EH (cell line): ENCODE measurements at regions not wholly inside any gene's neighbourhood (a gene's known extent, or its start where the extent isn't known, plus 50 kb on each side); places are given as distances from the start of the nearest gene placed in this dataset.
A peak's percentile ranks its signal among the peaks of the same experiment; 100 is the strongest.

Experiments
- DNase-seq: peaks from one replicate; pipeline ENCODE4 v3.0.0-alpha.2; 2015; ENCODE audit warnings: low read depth

DNA sequence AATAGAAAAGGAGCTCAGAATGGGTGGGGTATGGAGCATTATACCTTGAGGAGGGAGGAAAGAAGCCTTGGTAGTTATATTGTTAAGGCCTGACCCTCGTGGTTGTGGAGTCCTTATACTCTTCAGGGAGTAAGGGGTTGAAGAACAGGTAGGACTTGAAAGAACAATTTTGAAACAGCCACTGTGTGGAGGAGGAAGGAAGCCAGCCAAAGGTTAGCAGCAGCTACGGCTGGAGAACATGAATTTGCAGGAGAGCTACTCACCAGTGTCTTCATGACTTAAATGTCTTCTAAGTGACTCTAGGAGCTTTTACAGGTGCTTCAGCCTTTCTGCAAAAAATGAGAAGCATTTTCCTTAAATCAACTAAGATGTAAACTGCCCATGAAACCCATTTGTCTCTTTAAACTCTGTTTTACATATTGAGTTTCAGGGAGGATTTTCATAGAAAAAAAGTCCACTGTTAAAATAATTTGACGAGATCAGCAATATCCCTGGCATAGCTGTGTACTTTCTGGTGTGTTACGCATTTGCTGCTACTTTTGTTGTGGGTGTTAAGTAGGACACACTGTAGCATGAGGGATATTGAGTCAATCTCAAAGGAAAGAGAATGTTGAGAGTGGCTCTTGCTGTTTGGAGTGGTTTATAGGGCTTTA, 110.6 kb upstream of the ELL2 start:
- no peak for DNase-seq

DNA sequence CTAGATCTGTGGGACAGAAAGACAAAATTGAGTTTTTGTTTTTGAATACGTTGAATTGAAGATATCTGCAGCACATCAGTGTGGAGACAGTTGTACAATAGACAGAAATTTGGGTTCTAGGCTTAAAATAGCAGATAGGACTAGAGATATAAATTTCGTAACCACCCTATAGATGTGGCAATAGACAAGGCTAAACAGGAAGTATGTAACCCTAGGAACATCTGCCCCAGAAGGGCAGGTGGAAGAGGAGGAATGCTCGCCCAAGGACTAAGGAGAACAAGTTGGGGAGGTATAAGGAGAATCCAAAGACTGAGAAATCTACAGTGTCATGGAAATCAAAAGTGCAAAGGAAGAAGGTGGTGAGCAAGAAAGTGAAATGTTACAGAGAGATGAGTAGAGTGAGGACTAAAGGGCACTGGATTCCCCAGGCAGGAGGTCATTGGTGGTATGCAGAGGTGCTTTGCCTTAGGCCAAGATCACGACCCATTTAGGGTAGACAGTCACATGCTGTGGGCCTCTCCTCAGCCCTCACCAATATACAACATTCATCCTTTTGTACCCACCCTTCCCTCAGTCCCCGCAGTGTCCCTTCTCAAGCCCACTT, 109.1 kb upstream of the ELL2 start:
- no peak for DNase-seq

DNA sequence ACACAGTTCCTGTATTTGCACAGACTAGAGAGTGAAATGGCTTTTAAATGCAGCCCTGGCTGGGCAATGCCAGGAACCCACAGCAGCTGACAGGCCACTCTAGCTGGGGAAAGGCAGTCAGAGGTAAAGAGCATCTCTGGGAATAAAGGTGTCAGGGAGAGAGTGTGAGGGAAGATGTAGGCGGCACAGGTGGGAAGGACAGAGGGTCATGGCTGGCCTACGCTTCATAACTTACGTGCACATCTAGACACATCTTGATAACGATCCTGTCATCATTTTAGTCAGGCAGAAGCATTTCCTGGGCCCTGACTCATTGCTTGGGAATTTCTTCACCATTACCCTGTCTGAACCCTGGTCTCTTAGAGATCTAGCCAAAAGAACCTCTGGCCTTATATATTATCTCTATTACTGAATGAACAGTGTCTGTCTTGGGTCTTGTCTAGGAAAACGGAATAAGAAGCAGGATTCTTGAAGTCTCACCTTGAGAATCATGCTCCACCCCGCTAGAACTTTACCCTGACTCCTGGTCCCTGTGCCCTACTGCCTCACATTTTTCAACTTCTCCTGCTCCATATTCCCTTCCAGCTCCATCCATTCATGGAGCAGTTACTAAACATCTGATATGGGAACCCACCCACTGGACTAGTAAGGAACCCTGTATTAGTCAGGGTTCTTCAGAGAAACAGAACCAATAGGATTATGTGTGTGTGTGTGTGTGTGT, 106.4 kb upstream of the ELL2 start:
- peak; percentile 96 for DNase-seq

DNA sequence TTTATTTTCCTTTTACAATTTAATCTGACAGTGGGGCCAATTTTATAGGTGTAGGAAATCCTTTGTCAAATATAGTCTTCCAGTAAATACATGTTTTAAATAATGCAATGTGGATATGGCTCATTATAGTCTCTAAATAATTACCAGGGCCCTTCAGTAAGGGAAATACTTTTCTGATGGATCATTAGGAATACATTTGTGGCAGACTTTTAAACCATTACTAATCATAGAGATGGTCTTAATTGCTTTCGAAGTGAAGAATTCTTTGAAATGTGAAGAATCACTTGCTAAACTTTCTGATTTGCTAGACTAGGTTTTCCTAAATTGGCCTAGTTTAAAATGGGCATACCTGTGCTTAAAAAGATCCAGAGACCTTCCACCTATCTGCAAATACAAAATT, 105.6 kb upstream of the ELL2 start:
- peak; percentile 83 for DNase-seq

DNA sequence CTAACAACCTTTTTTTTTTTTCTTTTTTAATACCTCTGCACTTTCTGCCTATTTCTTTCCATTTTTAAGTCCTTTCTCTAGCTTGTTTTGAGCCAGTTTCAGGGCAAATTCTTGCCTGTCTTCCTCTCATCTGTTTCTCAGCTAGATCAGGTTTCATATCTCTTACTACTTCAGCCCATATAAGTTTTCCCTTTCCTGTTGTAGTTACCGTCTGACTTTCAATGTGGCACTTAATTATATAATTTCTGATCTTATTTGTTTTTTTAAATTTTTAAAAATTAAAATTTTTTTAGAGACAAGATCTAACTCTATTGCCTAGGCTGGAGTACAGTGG, 104.7 kb upstream of the ELL2 start:
- peak; percentile 47 for DNase-seq

DNA sequence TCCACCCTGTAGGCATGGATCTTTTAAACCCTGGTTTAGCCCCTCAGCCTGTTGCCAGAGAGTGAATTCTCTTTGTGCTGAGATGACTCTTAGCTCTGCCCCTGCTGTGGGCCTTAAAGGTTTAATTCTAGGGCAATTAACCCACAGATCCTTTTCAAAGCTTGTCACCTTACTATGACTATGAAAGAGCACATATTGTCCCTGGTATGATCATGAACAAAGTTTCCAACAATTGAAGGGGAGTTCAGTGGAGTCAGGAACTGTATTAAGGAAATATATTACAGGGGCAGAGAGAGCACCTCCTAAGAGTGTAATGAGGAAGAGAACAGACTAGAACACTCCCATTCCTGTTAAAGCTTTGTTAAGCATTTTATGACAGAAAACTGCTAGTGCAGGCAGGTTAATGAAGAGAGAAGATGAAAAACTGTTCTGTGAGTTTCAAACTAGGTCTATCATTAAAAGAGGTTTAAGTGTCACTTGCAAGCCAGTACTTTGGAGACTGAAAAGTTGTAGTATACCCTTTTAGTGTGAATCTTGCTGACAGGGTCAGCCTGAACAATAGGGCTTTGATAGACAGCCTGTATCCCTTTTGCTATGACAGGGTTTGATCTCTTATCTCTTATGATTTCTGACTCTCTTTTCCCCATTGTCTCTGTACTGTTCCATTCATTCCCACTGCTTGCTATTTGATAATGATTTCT, 104.2 kb upstream of the ELL2 start:
- no peak for DNase-seq

DNA sequence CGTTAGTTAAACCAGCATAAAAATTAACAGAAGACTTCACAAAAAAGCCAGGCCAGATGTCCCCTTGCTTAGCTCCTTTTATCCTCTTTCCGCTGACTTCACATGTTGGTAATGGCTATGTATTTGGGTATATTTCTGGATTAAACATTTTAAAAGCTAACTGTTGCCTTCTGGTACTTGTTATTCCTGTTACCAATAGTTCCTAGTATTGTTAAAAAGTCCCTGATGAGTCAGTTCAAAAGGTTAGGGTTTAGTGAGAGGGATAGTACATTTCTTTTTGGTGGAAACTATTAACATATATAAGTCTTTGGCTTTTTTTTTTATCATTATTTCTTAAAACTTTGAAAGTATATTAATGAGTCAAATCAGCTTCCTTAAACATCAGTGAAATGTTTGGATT, 103.2 kb upstream of the ELL2 start:
- no peak for DNase-seq

DNA sequence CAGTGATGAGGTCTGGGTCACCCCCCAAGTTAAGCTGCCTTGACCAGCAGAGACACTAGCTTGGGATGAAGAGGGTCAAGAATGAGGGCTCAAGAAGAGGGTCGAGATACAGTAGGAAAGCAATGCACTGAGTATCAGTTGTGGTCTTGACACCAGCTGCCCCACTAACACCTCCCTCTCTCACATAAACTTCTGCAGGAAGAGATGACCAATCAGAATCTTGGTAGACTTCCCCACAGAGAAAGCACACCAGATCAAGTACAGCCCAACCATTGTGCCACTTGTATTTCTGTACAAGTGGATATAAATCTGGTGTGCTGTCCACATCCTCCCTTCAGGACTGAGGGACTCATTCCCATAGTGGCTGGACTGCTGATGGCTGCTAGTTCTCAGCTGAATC, 101.2 kb upstream of the ELL2 start:
- DNase-seq, result no peak

DNA sequence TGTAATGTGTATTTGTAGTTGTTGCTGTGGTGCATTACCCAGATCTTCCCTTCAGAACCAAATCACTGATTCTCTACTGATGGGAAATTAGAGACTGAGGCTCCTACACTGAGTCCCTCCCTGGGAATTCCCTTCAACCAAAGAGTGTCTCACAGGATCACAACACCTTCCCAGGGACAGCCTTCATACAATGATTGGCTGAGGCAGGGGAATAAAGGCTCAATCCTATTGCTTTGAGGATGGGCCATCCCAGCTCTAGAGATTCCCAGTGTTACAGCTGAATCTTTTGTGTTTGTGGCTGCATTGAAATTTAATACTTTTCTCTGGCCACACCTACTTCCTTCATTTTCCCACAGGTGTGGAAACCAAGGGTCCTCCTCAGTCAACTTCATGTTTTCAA, 96.4 kb upstream of the ELL2 start:
- DNase-seq, result no peak

DNA sequence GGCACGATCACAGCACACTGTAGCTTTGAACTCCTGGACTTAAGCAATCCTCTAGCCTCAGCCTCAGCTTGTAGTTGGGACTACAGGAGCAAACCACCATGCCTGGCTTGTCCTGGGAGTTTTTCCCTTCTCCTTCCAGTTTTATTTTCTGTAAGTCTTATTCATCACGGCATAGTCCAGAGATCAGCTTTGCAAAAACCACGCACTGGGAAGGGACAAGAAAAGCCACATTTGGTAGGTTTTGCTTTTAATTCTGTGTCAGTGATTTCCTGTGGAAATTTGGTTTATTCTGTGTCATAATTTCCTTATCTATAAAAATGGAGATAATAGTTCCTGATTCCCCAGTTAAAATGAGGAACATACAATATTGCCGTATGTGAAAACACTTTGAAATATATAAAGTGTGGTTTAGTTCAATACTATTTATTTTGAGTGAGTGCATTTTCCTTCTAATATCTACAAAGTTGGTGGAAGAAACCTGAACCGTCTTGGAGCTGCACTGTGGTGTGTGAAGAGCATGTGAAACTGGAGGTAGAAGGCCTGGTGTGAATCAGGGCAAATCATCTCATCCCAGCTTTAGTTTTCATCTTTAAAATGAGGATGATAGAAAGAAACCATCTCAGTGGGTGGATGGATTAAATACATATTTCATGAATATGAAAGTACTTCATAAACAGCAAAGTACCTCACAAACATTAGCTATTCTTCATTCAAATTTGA, 92.8 kb upstream of the ELL2 start:
- no peak for DNase-seq

DNA sequence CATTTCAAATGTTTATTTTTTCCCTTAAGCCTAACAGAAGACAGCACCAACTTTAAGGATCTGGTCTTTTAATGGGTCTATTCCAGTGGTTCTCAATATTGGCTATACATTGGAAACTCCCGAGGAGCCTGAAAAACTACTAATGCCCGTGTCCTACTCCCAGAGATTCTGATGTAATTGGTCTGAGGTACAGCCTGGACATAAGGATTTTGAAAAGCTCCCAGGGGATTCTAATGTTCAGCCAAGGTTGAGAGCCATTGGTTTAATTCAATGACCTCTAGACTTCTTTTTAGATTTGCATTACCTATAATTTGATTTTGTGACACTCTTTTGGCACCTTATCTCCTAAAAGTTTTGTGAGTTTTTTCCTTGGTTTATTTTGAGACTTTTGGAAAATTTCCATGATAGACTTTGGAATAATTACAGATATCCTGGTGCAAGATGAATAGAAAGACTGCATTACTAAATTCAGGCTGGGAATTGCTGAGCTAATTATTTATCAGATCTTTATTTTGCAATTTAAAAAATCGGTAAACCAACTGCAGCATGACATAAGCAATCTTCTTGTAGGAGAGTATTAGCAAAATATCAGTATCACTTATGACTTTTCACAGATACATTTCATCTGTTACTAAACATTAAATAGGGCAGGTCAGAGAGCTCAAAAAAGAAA, 91.5 kb upstream of the ELL2 start:
- no peak for DNase-seq

DNA sequence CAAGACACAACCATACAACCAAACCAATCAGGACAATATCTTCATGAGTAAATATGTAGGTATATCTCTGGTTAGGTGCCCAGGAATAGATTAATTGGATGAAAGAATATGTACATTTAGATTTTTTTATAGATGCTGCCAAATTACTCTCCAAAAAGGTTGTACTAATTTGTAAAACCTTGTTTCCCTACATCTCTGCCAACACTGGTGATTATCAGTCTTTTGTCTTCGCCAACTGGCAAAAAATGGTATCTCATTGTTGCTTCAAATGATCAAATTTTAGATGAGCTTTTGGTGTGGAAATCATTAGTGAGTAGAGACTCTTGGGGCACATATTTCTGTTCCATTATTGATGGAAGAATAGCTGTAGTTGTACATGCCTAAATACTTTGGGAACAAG, 90.7 kb upstream of the ELL2 start:
- no peak for DNase-seq

DNA sequence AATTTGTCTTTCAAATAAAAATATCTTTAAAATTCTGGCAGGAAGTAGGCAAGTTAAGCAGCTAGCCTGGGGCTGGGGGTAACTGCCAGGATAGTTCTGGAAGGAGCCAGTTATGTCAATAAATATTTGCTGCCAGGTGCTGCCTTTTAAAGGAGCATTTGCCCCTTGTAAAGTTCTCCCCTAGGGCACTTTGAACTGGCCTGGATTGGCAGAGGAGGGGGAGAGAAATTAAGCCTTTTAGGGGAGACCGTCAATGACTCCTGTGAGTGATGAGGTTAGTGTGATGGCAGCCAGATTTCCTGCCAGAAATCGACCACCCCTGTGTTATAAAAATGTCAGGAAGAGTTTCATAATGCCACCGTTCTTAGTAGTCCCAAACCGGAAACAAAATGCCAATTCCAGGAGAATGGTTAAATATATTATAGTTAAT, 89.8 kb upstream of the ELL2 start:
- DNase-seq, result peak; percentile 33

DNA sequence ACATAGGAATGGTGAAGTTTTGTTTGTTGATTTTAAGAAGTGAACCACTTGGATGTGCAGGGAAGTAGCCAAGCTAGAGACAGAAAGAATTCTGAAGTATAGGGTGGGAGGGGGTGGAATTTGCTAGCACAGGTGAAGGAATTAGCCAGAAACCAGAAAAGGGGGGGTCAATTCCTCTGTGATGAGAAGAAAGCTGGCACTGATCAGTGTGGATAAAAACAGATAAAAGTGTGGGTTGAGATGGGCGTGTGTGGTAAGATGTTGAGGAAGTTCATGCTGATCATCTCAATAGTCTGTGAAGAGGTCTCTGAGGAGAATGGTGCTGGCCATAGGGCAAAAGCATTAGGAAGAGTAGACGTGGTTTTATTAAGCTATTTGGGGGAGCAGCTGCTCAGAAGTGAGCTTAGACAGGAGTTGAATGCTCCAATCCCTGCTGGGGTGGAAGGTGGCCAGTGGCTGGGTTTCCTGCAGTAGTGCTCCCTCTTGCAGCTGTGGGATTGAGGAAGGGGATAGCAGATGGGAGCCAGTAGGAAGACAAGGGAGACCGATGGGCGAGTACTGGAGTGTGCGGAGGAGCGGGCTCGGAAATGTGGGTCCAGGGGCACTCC, 88.7 kb upstream of the ELL2 start:
- no peak for DNase-seq

DNA sequence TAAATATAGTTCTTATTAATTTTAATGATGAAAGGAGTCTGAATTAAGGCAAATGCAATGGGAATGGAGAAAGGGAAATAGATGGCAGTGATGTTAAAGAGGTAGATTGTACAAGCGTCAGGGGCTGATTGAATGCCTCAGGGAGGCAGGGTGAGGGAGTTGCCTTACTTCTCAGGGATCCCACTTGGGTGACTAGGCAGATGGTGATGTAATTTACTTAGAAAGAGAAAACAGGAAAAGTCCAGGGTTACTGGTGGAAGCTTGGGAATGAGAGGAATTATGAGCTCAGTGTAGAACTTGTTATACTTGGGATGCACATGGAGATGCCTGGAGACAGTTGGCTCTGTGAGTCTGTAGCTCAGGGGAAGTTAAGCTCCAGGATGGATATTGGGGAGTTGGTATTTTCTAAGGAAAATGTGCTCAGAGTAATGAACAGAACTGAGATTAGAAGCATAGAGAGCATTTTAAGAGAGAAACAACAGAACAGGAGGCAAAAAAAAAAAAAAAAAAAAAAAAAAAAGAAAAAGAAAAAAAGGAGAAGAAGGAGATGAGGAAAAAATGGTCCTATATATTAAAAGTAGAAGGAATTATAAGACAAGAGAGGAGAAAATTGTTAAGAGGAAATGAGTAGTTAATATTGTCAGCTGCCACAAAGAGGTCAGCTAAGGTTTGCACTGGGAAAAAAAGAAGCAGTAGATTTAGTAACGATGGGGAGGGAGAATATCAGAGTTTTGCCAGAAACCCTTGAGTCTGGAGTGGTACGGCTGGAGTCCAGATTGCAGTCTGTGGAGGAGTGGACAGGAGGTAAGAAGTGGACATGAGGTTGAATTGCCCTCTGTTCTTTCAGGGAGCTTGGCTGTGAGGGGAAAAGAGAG, 88.0 kb upstream of the ELL2 start:
- DNase-seq, result peak; percentile 95

DNA sequence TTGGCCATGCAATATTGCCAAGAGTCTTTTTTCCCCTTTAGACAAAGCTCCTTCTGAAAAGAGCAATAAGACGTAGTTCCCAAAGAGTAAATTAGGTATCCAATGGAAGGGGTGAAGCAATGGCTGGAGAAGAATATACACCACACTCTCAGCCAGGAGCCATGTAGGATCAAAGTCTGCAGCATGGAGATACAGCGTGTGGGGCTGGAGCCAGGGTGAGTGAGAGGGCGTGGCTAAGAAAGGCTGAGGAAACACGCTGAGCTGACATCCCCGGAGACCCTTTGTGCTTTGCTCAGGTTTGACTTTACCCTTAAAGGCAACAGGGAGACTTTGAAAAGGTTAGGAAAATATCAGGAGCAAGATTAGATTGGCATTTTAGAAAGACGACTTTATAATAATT, 87.1 kb upstream of the ELL2 start:
- DNase-seq, result no peak

DNA sequence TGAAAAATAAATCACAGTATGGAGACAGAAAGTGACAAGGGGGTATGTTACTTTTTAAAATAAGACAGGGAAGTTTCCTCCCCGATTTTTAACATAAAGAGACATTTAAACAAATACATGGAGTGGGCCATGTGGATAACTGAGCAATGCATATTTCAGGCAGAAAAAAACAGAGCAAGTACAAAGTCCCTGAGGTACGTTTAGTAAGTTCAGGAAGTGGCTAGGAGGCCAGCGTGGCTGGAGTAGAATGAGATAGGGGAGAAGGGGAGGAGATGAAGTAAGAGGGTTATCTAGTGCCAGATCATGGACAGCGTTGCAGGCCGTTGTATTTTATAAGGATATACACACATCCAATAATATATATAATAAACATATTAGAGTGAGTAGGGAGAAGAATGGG, 84.2 kb upstream of the ELL2 start:
- no peak for DNase-seq

DNA sequence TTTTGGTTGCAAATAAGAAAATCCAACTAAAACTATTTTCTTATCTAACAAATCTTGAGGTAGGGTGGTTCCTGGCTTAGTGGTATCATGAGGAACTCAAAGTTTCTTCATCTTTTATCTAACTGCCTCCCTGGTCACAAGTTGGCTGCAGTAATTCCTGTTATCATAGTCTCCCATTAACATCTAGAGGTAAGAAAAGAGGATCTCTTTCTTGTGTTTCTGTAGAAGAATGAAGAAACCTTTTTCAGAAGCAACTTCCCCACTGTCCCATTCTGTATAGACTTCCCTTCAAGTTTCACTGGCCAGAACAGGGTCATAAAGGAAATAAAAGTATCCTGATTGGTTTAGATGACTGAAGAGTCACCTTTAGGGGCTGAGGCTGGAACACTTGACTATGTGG, 81.8 kb upstream of the ELL2 start:
- no peak for DNase-seq

DNA sequence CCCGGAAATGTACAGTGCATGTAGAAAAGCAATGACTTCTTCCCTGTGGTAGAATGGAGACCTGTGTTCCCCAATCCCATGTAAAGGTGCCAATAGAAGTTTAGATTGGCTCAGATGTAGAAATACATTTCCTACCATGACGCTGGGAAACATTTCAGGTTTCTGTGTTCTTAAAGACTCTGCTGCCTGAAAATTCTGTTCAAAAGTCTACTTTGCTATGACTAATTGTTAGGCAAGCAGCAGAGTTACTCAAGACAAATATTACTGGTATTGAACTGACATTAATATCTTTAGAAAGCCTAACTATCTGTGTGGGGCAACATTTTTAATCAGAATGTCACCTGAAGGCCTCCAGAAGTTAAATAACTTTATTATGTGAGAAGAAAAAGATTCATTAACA, 75.5 kb upstream of the ELL2 start:
- DNase-seq, result peak; percentile 36

DNA sequence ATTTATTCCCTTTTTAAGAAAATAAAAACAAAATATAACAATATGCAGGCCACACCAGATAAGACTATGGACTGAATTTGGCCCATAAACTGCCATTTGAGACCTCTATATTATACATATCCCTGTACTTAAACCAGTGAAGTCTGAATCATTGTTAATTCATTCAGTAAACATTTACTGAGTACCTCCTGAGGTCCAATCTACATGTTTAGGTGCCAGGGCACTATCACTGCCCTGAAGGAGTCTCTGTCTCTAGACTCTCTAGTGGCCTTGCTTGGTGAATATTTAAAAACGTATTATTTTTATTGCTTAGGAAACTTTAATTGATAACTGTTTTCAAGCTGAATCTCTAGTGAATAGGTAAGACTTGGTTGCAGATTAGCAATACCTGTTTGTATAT, 74.7 kb upstream of the ELL2 start:
- DNase-seq, result no peak

DNA sequence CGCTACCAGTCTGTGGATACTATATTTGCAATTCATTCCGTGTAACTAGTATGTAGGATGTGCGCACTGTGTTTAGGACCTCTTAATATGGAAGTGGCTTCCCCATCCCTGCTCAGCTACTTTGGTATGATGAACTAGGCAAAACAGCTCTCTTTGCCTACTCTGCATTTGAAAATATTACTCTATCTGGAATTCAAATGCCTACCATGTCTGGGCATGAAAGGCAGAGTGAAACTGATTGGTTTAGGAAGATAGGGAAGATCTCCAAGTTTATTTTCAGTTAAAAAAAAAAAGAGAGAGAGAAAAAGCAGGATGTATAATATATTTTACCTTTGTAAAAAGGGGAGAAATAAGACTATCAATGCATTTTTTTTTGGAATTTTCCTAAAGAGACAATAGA, 74.1 kb upstream of the ELL2 start:
- no peak for DNase-seq
